NCI-H2171 treated with DMSO at 0.1 percent for 48 hours (cell line): ENCODE measurements at regions not wholly inside any gene's neighbourhood (a gene's known extent, or its start where the extent isn't known, plus 50 kb on each side); places are given as distances from the start of the nearest gene placed in this dataset.

Experiments used
- DNase-seq: peaks from one replicate; lab custom pipeline; 2025; lab: John Stamatoyannopoulos, UW

GRCh38 chr1:219313961-219314360, 140.3 kb downstream of the LYPLAL1 start:
- DNase-seq = no peak

GRCh38 chr1:219312967-219313366, 139.3 kb downstream of the LYPLAL1 start:
- no peak for DNase-seq

- no peak for DNase-seq
Measured at GRCh38 chr1:219310181-219310728, 136.6 kb downstream of the LYPLAL1 start.

- DNase-seq = no peak
Measured at GRCh38 chr1:219308367-219308766, 134.7 kb downstream of the LYPLAL1 start.

GRCh38 chr1:219304227-219305226, 130.8 kb downstream of the LYPLAL1 start:
- no peak for DNase-seq

GRCh38 chr1:219302697-219303096, 129.0 kb downstream of the LYPLAL1 start:
- no peak for DNase-seq

GRCh38 chr1:219299420-219299819, 125.7 kb downstream of the LYPLAL1 start:
- no peak for DNase-seq

- DNase-seq = no peak
Measured at GRCh38 chr1:219298571-219299148, 125.0 kb downstream of the LYPLAL1 start.

GRCh38 chr1:219296430-219297355, 123.0 kb downstream of the LYPLAL1 start:
- DNase-seq = no peak

GRCh38 chr1:219294251-219294650, 120.6 kb downstream of the LYPLAL1 start:
- DNase-seq = no peak

- no peak for DNase-seq
Measured at GRCh38 chr1:219293410-219293809, 119.7 kb downstream of the LYPLAL1 start.

GRCh38 chr1:219292999-219293398, 119.3 kb downstream of the LYPLAL1 start:
- DNase-seq = no peak

GRCh38 chr1:219292341-219292740, 118.7 kb downstream of the LYPLAL1 start:
- no peak for DNase-seq

- DNase-seq = no peak
Measured at GRCh38 chr1:219289171-219289570, 115.5 kb downstream of the LYPLAL1 start.

GRCh38 chr1:219283541-219283940, 109.9 kb downstream of the LYPLAL1 start:
- DNase-seq = no peak

GRCh38 chr1:219281831-219282230, 108.2 kb downstream of the LYPLAL1 start:
- no peak for DNase-seq

GRCh38 chr1:219279017-219279770, 105.5 kb downstream of the LYPLAL1 start:
- DNase-seq = no peak

GRCh38 chr1:219278288-219278687, 104.6 kb downstream of the LYPLAL1 start:
- no peak for DNase-seq

- no peak for DNase-seq
Measured at GRCh38 chr1:219277304-219278105, 103.8 kb downstream of the LYPLAL1 start.

GRCh38 chr1:219276049-219276738, 102.5 kb downstream of the LYPLAL1 start:
- DNase-seq = peak; percentile 5
